ENCODE measurements at regions not wholly inside any gene's neighbourhood (a gene's known extent, or its start where the extent isn't known, plus 50 kb on each side); places are given as distances from the start of the nearest gene placed in this dataset.

DNA sequence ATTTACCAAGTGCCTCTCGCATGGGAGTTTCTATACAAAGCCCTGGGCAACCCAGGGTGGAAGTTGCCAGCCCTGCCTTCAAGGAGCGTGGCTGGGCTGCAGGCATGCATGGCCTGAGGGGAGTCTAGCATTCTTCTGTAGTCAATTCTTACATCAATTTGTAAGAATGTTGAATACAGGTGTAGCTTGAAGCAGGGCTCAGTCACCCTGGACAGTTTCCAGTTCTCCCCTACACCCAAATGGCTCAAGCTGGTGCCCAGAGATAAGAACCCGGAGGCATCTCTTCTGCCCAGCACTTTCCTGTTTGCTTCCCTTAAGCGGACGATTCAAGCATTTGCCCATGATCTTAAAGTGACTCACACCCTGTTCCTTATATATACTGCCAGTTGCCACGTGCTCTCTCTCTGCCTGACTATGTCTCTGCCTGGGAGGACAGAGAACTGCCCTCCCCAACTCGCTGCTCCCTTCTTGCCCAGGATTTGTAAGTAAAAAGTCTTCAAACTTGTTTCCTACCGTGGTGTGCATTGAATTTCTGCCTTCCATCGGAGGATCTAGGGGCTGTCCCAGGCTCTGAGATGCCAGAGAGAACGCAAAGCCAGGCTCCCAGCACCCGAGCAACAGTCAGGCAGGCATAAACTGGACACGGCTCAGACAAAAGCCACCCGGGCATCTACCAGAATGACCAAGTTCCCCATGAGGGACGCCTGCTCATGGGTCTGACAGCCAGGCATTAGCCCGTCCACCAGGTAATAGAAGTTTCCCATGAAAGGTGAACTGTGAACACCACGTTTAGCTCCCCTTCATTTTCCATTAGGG lies 50.9 kb upstream of the AJAP1 start:
- TF ChIP-seq, protein P1, sequence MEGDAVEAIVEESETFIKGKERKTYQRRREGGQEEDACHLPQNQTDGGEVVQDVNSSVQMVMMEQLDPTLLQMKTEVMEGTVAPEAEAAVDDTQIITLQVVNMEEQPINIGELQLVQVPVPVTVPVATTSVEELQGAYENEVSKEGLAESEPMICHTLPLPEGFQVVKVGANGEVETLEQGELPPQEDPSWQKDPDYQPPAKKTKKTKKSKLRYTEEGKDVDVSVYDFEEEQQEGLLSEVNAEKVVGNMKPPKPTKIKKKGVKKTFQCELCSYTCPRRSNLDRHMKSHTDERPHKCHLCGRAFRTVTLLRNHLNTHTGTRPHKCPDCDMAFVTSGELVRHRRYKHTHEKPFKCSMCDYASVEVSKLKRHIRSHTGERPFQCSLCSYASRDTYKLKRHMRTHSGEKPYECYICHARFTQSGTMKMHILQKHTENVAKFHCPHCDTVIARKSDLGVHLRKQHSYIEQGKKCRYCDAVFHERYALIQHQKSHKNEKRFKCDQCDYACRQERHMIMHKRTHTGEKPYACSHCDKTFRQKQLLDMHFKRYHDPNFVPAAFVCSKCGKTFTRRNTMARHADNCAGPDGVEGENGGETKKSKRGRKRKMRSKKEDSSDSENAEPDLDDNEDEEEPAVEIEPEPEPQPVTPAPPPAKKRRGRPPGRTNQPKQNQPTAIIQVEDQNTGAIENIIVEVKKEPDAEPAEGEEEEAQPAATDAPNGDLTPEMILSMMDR (IDR thresholded peaks at IDR 0.05; ENCODE audit: insufficient read depth, low read length, poor library complexity, severe bottlenecking) = no peak
- TF ChIP-seq EZH2phosphoT487 (conservative IDR thresholded peaks at IDR 0.05; ENCODE audit: low read length) = no peak
